H9 (cell line): ENCODE measurements at regions not wholly inside any gene's neighbourhood (a gene's known extent, or its start where the extent isn't known, plus 50 kb on each side); places are given as distances from the start of the nearest gene placed in this dataset.

Source experiments
- DNase-seq: peaks from one replicate; pipeline ENCODE4 v3.0.0-alpha.2; 2017
- H2AFZ ChIP-seq: one replicate; pipeline ENCODE4 v1.6.1; 2013; ENCODE audit warnings: mild to moderate bottlenecking, low read length, control low read depth, moderate library complexity
- H2AK5ac ChIP-seq: 2 replicates; pipeline ENCODE4 v1.6.1; 2013; ENCODE audit warnings: low read length, control low read depth, mixed read lengths; ENCODE audit not compliant: insufficient read length
- H2BK120ac ChIP-seq: one replicate; pipeline ENCODE4 v1.6.1; 2013; ENCODE audit warnings: low read depth, mild to moderate bottlenecking, low read length, control low read depth, inconsistent platforms; ENCODE audit not compliant: poor library complexity, severe bottlenecking
- H2BK12ac ChIP-seq: 2 replicates; pipeline ENCODE4 v1.6.1; 2013; ENCODE audit warnings: low read length, control low read depth, mixed read lengths, low read depth; ENCODE audit not compliant: insufficient read length
- H2BK15ac ChIP-seq: 2 replicates; pipeline ENCODE4 v1.6.1; 2013; ENCODE audit warnings: low read depth, low read length, control low read depth
- H2BK20ac ChIP-seq: one replicate; pipeline ENCODE4 v1.6.1; 2013; ENCODE audit warnings: low read depth, mild to moderate bottlenecking, low read length, control low read depth, inconsistent platforms; ENCODE audit not compliant: poor library complexity, severe bottlenecking
- H2BK5ac ChIP-seq: 2 replicates; pipeline ENCODE4 v1.6.1; 2013; ENCODE audit warnings: low read length, control low read depth, mixed read lengths; ENCODE audit not compliant: insufficient read length
- H3K14ac ChIP-seq: 2 replicates; pipeline ENCODE4 v1.6.1; 2013; ENCODE audit warnings: low read length, control low read depth; ENCODE audit not compliant: insufficient read depth
- H3K18ac ChIP-seq: 2 replicates; pipeline ENCODE4 v1.6.1; 2013; ENCODE audit warnings: low read depth, mild to moderate bottlenecking, mixed read lengths, low read length, control low read depth; ENCODE audit not compliant: insufficient read length
- H3K23ac ChIP-seq: 2 replicates; pipeline ENCODE4 v1.6.1; 2013; ENCODE audit warnings: low read length, control low read depth, mixed read lengths, low read depth; ENCODE audit not compliant: insufficient read length
- H3K23me2 ChIP-seq: 2 replicates; pipeline ENCODE4 v1.6.1; 2013; ENCODE audit warnings: low read depth, mild to moderate bottlenecking, mixed read lengths, low read length, control low read depth; ENCODE audit not compliant: insufficient read length, poor library complexity, severe bottlenecking
- H3K27ac ChIP-seq: 2 replicates; pipeline ENCODE4 v1.5.1; 2013; ENCODE audit warnings: low read length, control low read depth, mixed read lengths, low read depth; ENCODE audit not compliant: insufficient read length
- H3K27me3 ChIP-seq: 2 replicates; pipeline ENCODE4 v1.6.1; 2013; ENCODE audit warnings: low read length, control low read depth, inconsistent platforms; ENCODE audit not compliant: insufficient read depth
- H3K4ac ChIP-seq: 2 replicates; pipeline ENCODE4 v1.6.1; 2013; ENCODE audit warnings: low read depth, mild to moderate bottlenecking, control low read depth, inconsistent platforms, low read length, moderate library complexity
- H3K4me1 ChIP-seq: 2 replicates; pipeline ENCODE4 v1.6.1; 2013; ENCODE audit warnings: low read length, control low read depth, inconsistent platforms; ENCODE audit not compliant: insufficient read depth
- H3K4me2 ChIP-seq: 2 replicates; pipeline ENCODE4 v1.6.1; 2013; ENCODE audit warnings: low read length, control low read depth, mixed read lengths; ENCODE audit not compliant: insufficient read length, insufficient read depth
- H3K56ac ChIP-seq: 2 replicates; pipeline ENCODE4 v1.6.1; 2013; ENCODE audit warnings: low read depth, mild to moderate bottlenecking, mixed read lengths, low read length, control low read depth; ENCODE audit not compliant: insufficient read length
- H3K79me1 ChIP-seq: 2 replicates; pipeline ENCODE4 v1.6.1; 2013; ENCODE audit warnings: low read depth, mild to moderate bottlenecking, moderate library complexity, low read length, control low read depth, inconsistent platforms; ENCODE audit not compliant: insufficient read depth, poor library complexity, severe bottlenecking
- H3K79me2 ChIP-seq: 2 replicates; pipeline ENCODE4 v1.6.1; 2013; ENCODE audit warnings: low read length, control low read depth, inconsistent platforms; ENCODE audit not compliant: insufficient read depth
- H3K9ac ChIP-seq: 2 replicates; pipeline ENCODE4 v1.6.1; 2013; ENCODE audit warnings: low read length, control low read depth, mixed read lengths; ENCODE audit not compliant: insufficient read length; ENCODE audit errors: extremely low read depth
- H3K9me3 ChIP-seq: one replicate; pipeline ENCODE4 v1.6.1; 2013; ENCODE audit warnings: low read depth, low read length, inconsistent platforms; ENCODE audit not compliant: control insufficient read depth
- H3T11ph ChIP-seq: one replicate; pipeline ENCODE4 v1.6.1; 2013; ENCODE audit warnings: mild to moderate bottlenecking, low read length, control low read depth, inconsistent platforms
- H4K20me1 ChIP-seq: one replicate; pipeline ENCODE4 v1.6.1; 2013; ENCODE audit not compliant: control insufficient read depth, insufficient read length, insufficient read depth
- H4K5ac ChIP-seq: 2 replicates; pipeline ENCODE4 v1.6.1; 2013; ENCODE audit warnings: low read depth, mild to moderate bottlenecking, mixed read lengths, low read length, control low read depth; ENCODE audit not compliant: insufficient read length
- H4K8ac ChIP-seq: replicated peaks from 2 replicates; pipeline ENCODE4 v1.6.1; 2013; ENCODE audit warnings: low read length, control low read depth, mixed read lengths, low read depth; ENCODE audit not compliant: insufficient read length
- H4K91ac ChIP-seq: 2 replicates; pipeline ENCODE4 v1.6.1; 2013; ENCODE audit warnings: low read depth, mild to moderate bottlenecking, moderate library complexity, mixed read lengths, low read length, control low read depth; ENCODE audit not compliant: insufficient read length
- H3K27ac Mint-ChIP-seq, 3 experiments: 2 replicates in 2 of 3; 3 replicates in 1 of 3; pipeline ENCODE4 v1.8.0; 2020 to 2021; ENCODE audit warnings: mixed read lengths in 3 of 3, mild to moderate bottlenecking in 1 of 3, moderate library complexity in 1 of 3
- H3K27me3 Mint-ChIP-seq: 2 replicates; pipeline ENCODE4 v1.8.0; 2021; ENCODE audit warnings: low read depth, mild to moderate bottlenecking, moderate library complexity, mixed read lengths
- H3K36me3 Mint-ChIP-seq, 3 experiments: 2 replicates in 2 of 3; 3 replicates in 1 of 3; pipeline ENCODE4 v1.8.0; 2020 to 2021; ENCODE audit warnings: low read depth in 3 of 3, mixed read lengths in 3 of 3; ENCODE audit not compliant: insufficient read depth in 1 of 3
- H3K4me1 Mint-ChIP-seq, 2 experiments: 2 replicates each; pipeline ENCODE4 v1.8.0; 2020; ENCODE audit warnings: mixed read lengths in 2 of 2
- H3K4me3 Mint-ChIP-seq, 2 experiments: 2 replicates in 1 of 2; 3 replicates in 1 of 2; pipeline ENCODE4 v1.8.0; 2020 to 2021; ENCODE audit warnings: mild to moderate bottlenecking in 2 of 2, mixed read lengths in 2 of 2, moderate library complexity in 1 of 2
- H3K9me3 Mint-ChIP-seq, 2 experiments: 2 replicates in 1 of 2; 3 replicates in 1 of 2; pipeline ENCODE4 v1.8.0; 2020; ENCODE audit warnings: mild to moderate bottlenecking in 2 of 2, mixed read lengths in 2 of 2, moderate library complexity in 1 of 2
- CTCF ChIP-seq: fragments of 200-600 bp; sonication (generic); conservative IDR thresholded peaks from 3 replicates; pipeline ENCODE4 v1.8.0; 2021; ENCODE audit warnings: antibody characterized with exemption, mild to moderate bottlenecking
- WGBS: extraction: QIAGEN DNeasy Blood & Tissue Kit; methylation state at CpG from one replicate; pipeline ENCODE4 v1.1.7; 2013; ENCODE audit warnings: missing lambda C conversion rate, low lambda C conversion rate, mixed read lengths; ENCODE audit not compliant: insufficient read length; ENCODE audit errors: extremely low coverage; 5-methylcytosine and 5-hydroxymethylcytosine counted together

GRCh38 chr4:111639120-111639690 lies 506.0 kb upstream of the FAM241A start:
- Histone ChIP-seq H3K23ac (no peak overlapping the region), H3K27me3 (no peaks in the 10 kb centered on the region), H3K79me2 (no peaks in the 10 kb centered on the region), H3K56ac (no peak overlapping the region), H2AK5ac (no peak overlapping the region), H3K9me3 (no peaks in the 10 kb centered on the region), H4K5ac (no peak overlapping the region), H3K4ac (no peak overlapping the region), H3K27ac (no peak overlapping the region), H2BK20ac (no peak overlapping the region), H4K20me1 (no peaks in the 10 kb centered on the region), H2BK15ac (no peak overlapping the region), H4K91ac (no peak overlapping the region), H3T11ph (no peak overlapping the region), H2BK120ac (no peak overlapping the region), H4K8ac (no peak overlapping the region), H3K23me2 (no peaks in the 10 kb centered on the region), H2BK12ac (no peak overlapping the region), H3K9ac (no peak overlapping the region), H3K79me1 (no peaks in the 10 kb centered on the region), H3K4me2 (no peak overlapping the region), H3K4me1 (no peaks in the 10 kb centered on the region), H2AFZ (no peak overlapping the region), H3K18ac (no peak overlapping the region), H2BK5ac (no peak overlapping the region), H3K14ac (no peak overlapping the region)
- Mint-ChIP-seq H3K27ac (no peak overlapping the region), H3K27me3 (no peaks in the 10 kb centered on the region), H3K4me3 (no peak overlapping the region), H3K9me3 (no peaks in the 10 kb centered on the region), H3K36me3 (no peaks in the 10 kb centered on the region), H3K4me1 (peaks cover 0 to 2% of the 10 kb centered on the region in 2 experiments; a peak in 1 of 4 replicates)
- no peak for DNase-seq
- TF ChIP-seq CTCF, result no peak
- WGBS, result no CpG with 5 or more reads among the region's 3 CpGs
